C4-2B (cell line): ENCODE measurements at regions not wholly inside any gene's neighbourhood (a gene's known extent, or its start where the extent isn't known, plus 50 kb on each side); places are given as distances from the start of the nearest gene placed in this dataset.

ENCODE experiments used
- ZFX ChIP-seq: fragments of 450-650 bp; IDR thresholded peaks from 2 replicates; pipeline ENCODE4 v1.6.1; 2017
- TF ChIP-seq, protein P1 (sequence below): fragments of 450-650 bp; conservative IDR thresholded peaks from 2 replicates; pipeline ENCODE4 v1.5.1; 2017; ENCODE audit warnings: mild to moderate bottlenecking

DNA sequence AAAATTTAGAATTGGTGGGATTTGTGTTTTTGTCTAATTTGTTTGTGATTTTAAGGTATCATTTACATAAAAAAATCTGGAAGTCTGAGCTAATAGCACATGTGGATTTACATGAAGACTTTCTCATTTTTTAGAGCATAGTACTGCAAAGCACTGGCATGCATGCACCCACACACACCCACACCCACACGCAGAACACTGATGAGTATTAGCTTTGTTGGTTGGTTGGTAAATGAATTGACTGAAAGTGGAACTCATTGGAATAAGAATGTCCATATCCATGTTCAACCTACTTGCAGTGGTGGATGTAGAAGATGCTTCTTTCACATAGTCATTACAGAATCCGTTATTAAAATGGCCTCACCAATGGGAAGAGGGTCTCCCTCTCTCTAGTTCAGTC lies 475.8 kb downstream of the PLCL1 start:
- TF ChIP-seq, protein P1, sequence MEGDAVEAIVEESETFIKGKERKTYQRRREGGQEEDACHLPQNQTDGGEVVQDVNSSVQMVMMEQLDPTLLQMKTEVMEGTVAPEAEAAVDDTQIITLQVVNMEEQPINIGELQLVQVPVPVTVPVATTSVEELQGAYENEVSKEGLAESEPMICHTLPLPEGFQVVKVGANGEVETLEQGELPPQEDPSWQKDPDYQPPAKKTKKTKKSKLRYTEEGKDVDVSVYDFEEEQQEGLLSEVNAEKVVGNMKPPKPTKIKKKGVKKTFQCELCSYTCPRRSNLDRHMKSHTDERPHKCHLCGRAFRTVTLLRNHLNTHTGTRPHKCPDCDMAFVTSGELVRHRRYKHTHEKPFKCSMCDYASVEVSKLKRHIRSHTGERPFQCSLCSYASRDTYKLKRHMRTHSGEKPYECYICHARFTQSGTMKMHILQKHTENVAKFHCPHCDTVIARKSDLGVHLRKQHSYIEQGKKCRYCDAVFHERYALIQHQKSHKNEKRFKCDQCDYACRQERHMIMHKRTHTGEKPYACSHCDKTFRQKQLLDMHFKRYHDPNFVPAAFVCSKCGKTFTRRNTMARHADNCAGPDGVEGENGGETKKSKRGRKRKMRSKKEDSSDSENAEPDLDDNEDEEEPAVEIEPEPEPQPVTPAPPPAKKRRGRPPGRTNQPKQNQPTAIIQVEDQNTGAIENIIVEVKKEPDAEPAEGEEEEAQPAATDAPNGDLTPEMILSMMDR, result no peak
- TF ChIP-seq ZFX, result no peak
